ENCODE measurements at regions not wholly inside any gene's neighbourhood (a gene's known extent, or its start where the extent isn't known, plus 50 kb on each side); places are given as distances from the start of the nearest gene placed in this dataset.

DNA sequence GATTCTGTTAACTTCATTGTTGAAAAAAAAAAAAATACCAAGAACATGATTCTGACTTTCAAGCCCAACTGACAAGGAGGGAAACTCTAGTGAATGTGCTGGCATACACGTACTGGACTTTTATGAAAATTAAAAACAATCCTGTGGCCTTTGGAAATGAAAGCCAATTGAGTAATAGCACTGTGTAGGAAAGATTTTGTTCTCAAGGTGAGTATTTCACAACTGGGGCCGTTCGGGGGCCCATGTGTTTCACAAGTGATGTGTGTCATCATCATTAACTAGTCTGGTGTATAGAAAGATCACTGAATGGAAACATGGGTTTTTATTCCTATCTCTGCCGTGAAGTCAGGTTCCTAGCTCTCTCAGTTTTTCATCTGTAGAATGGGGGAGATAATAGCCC is 605.0 kb upstream of the CLINT1 start (continued):
- TF ChIP-seq ZNF567 (CRISPR knock-in tag; IDR thresholded peaks at IDR 0.05; ENCODE audit: borderline replicate concordance) (no peak), TOE1 (CRISPR knock-in tag; IDR thresholded peaks at IDR 0.05) (no peak; the same call in 1 of the 2 replicates), DNMT3B (CRISPR knock-in tag; conservative IDR thresholded peaks at IDR 0.05) (no peak), SAFB2 (CRISPR knock-in tag; IDR thresholded peaks at IDR 0.05; ENCODE audit: borderline replicate concordance, low read depth) (no peak), ZNF180 (CRISPR knock-in tag; IDR thresholded peaks at IDR 0.05; ENCODE audit: borderline replicate concordance, low read depth) (no peak), BCL6 (CRISPR knock-in tag; IDR thresholded peaks at IDR 0.05) (0 out of 2 replicates have a peak, but pooled peaks have one; percentile 35), ZNF264 (CRISPR knock-in tag; IDR thresholded peaks at IDR 0.05) (no peak), PITX1 (CRISPR knock-in tag; IDR thresholded peaks at IDR 0.05) (no peak), SMARCC2 (IDR thresholded peaks at IDR 0.05) (no peak), FLYWCH1 (CRISPR knock-in tag; IDR thresholded peaks at IDR 0.05) (no peak), KLF9 (CRISPR knock-in tag; IDR thresholded peaks at IDR 0.05; ENCODE audit: low read depth) (no peak), SP2 (CRISPR knock-in tag; IDR thresholded peaks at IDR 0.05) (no peak)
- TF ChIP-seq, protein P1, sequence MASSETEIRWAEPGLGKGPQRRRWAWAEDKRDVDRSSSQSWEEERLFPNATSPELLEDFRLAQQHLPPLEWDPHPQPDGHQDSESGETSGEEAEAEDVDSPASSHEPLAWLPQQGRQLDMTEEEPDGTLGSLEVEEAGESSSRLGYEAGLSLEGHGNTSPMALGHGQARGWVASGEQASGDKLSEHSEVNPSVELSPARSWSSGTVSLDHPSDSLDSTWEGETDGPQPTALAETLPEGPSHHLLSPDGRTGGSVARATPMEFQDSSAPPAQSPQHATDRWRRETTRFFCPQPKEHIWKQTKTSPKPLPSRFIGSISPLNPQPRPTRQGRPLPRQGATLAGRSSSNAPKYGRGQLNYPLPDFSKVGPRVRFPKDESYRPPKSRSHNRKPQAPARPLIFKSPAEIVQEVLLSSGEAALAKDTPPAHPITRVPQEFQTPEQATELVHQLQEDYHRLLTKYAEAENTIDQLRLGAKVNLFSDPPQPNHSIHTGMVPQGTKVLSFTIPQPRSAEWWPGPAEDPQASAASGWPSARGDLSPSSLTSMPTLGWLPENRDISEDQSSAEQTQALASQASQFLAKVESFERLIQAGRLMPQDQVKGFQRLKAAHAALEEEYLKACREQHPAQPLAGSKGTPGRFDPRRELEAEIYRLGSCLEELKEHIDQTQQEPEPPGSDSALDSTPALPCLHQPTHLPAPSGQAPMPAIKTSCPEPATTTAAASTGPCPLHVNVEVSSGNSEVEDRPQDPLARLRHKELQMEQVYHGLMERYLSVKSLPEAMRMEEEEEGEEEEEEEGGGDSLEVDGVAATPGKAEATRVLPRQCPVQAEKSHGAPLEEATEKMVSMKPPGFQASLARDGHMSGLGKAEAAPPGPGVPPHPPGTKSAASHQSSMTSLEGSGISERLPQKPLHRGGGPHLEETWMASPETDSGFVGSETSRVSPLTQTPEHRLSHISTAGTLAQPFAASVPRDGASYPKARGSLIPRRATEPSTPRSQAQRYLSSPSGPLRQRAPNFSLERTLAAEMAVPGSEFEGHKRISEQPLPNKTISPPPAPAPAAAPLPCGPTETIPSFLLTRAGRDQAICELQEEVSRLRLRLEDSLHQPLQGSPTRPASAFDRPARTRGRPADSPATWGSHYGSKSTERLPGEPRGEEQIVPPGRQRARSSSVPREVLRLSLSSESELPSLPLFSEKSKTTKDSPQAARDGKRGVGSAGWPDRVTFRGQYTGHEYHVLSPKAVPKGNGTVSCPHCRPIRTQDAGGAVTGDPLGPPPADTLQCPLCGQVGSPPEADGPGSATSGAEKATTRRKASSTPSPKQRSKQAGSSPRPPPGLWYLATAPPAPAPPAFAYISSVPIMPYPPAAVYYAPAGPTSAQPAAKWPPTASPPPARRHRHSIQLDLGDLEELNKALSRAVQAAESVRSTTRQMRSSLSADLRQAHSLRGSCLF (CRISPR knock-in tag; IDR thresholded peaks at IDR 0.05; ENCODE audit: borderline replicate concordance), result no peak
- TF ChIP-seq, protein P2, sequence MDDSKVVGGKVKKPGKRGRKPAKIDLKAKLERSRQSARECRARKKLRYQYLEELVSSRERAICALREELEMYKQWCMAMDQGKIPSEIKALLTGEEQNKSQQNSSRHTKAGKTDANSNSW (CRISPR knock-in tag; IDR thresholded peaks at IDR 0.05; ENCODE audit: borderline replicate concordance), result no peak
- TF ChIP-seq, protein P3, sequence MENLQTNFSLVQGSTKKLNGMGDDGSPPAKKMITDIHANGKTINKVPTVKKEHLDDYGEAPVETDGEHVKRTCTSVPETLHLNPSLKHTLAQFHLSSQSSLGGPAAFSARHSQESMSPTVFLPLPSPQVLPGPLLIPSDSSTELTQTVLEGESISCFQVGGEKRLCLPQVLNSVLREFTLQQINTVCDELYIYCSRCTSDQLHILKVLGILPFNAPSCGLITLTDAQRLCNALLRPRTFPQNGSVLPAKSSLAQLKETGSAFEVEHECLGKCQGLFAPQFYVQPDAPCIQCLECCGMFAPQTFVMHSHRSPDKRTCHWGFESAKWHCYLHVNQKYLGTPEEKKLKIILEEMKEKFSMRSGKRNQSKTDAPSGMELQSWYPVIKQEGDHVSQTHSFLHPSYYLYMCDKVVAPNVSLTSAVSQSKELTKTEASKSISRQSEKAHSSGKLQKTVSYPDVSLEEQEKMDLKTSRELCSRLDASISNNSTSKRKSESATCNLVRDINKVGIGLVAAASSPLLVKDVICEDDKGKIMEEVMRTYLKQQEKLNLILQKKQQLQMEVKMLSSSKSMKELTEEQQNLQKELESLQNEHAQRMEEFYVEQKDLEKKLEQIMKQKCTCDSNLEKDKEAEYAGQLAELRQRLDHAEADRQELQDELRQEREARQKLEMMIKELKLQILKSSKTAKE (CRISPR knock-in tag; IDR thresholded peaks at IDR 0.05; ENCODE audit: borderline replicate concordance), result no peak
- TF ChIP-seq, protein P4, sequence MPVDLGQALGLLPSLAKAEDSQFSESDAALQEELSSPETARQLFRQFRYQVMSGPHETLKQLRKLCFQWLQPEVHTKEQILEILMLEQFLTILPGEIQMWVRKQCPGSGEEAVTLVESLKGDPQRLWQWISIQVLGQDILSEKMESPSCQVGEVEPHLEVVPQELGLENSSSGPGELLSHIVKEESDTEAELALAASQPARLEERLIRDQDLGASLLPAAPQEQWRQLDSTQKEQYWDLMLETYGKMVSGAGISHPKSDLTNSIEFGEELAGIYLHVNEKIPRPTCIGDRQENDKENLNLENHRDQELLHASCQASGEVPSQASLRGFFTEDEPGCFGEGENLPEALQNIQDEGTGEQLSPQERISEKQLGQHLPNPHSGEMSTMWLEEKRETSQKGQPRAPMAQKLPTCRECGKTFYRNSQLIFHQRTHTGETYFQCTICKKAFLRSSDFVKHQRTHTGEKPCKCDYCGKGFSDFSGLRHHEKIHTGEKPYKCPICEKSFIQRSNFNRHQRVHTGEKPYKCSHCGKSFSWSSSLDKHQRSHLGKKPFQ (CRISPR knock-in tag; IDR thresholded peaks at IDR 0.05; ENCODE audit: insufficient replicate concordance), result no peak
- TF ChIP-seq, protein P5, sequence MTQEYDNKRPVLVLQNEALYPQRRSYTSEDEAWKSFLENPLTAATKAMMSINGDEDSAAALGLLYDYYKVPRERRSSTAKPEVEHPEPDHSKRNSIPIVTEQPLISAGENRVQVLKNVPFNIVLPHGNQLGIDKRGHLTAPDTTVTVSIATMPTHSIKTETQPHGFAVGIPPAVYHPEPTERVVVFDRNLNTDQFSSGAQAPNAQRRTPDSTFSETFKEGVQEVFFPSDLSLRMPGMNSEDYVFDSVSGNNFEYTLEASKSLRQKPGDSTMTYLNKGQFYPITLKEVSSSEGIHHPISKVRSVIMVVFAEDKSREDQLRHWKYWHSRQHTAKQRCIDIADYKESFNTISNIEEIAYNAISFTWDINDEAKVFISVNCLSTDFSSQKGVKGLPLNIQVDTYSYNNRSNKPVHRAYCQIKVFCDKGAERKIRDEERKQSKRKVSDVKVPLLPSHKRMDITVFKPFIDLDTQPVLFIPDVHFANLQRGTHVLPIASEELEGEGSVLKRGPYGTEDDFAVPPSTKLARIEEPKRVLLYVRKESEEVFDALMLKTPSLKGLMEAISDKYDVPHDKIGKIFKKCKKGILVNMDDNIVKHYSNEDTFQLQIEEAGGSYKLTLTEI (CRISPR knock-in tag; conservative IDR thresholded peaks at IDR 0.05), result no peak
- TF ChIP-seq, protein P6, sequence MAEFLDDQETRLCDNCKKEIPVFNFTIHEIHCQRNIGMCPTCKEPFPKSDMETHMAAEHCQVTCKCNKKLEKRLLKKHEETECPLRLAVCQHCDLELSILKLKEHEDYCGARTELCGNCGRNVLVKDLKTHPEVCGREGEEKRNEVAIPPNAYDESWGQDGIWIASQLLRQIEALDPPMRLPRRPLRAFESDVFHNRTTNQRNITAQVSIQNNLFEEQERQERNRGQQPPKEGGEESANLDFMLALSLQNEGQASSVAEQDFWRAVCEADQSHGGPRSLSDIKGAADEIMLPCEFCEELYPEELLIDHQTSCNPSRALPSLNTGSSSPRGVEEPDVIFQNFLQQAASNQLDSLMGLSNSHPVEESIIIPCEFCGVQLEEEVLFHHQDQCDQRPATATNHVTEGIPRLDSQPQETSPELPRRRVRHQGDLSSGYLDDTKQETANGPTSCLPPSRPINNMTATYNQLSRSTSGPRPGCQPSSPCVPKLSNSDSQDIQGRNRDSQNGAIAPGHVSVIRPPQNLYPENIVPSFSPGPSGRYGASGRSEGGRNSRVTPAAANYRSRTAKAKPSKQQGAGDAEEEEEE (CRISPR knock-in tag; IDR thresholded peaks at IDR 0.05; ENCODE audit: borderline replicate concordance), result no peak
